ENCODE measurements at regions not wholly inside any gene's neighbourhood (a gene's known extent, or its start where the extent isn't known, plus 50 kb on each side); places are given as distances from the start of the nearest gene placed in this dataset.

DNA sequence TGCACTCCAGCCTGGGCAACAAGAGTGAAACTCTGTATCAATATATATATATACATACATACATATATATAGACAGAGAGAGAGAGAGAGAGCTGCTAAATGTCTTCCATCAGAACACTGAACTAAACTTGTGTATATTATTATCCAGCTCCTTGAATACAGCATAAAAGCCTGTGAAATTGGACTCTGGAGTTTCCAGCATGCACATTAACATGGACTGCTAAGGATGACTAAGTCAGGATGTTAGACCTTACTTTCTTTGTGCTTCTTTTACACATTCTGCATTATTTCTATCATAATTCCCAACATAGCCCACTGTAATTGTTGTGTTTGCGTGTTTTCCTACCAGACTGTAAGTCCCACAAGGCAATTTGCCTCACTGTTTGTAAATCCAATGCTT lies 259.1 kb downstream of the TGFB2 start:
- no peak for TF ChIP-seq EZH2 (IDR thresholded peaks at IDR 0.05; ENCODE audit: low read length, missing control alignments)
- TF ChIP-seq, protein P1, sequence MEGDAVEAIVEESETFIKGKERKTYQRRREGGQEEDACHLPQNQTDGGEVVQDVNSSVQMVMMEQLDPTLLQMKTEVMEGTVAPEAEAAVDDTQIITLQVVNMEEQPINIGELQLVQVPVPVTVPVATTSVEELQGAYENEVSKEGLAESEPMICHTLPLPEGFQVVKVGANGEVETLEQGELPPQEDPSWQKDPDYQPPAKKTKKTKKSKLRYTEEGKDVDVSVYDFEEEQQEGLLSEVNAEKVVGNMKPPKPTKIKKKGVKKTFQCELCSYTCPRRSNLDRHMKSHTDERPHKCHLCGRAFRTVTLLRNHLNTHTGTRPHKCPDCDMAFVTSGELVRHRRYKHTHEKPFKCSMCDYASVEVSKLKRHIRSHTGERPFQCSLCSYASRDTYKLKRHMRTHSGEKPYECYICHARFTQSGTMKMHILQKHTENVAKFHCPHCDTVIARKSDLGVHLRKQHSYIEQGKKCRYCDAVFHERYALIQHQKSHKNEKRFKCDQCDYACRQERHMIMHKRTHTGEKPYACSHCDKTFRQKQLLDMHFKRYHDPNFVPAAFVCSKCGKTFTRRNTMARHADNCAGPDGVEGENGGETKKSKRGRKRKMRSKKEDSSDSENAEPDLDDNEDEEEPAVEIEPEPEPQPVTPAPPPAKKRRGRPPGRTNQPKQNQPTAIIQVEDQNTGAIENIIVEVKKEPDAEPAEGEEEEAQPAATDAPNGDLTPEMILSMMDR (conservative IDR thresholded peaks at IDR 0.05 in 1 of 2, IDR thresholded peaks at IDR 0.05 in 1 of 2; ENCODE audit: low read depth in 1 of 2, low read length in 2 of 2), result no peak
- no peaks in the 10 kb centered on the region for H3K36me3 ChIP-seq (ENCODE audit: control insufficient read depth, insufficient read depth, low read length)
- H2AFZ ChIP-seq (ENCODE audit: low read length), result no peak overlapping the region
- no peaks in the 10 kb centered on the region for H3K9me3 ChIP-seq (ENCODE audit: control insufficient read depth, insufficient read depth, low read depth, low read length)
- no peaks in the 10 kb centered on the region for H3K27me3 ChIP-seq (ENCODE audit: control insufficient read depth, insufficient read depth, low read length)
- no peak overlapping the region for H3K4me2 ChIP-seq (ENCODE audit: extremely low read depth, insufficient read depth, low read length)
- no peaks in the 10 kb centered on the region for H4K20me1 ChIP-seq (ENCODE audit: control insufficient read depth, extremely low read depth, insufficient read depth, low read length)
- H3K4me1 ChIP-seq (ENCODE audit: control insufficient read depth, extremely low read depth, insufficient read depth, low read length), result no peaks in the 10 kb centered on the region
- no peak overlapping the region for H3K27ac ChIP-seq (ENCODE audit: insufficient read depth, low read length)
- DNase-seq (ENCODE audit: low read depth in 2 of 2), result peak in 1 of 2 donors; percentile 22
- H3K4me3 ChIP-seq (replicated peaks in 1 of 4; ENCODE audit: control extremely low read depth in 1 of 4, insufficient read depth in 1 of 4, low read depth in 3 of 4, low read length in 4 of 4), result no peak overlapping the region
- no peak overlapping the region for H3K9ac ChIP-seq (ENCODE audit: insufficient read depth, low read length)
- H3K79me2 ChIP-seq (ENCODE audit: control insufficient read depth, insufficient read depth, low read length), result no peaks in the 10 kb centered on the region

DNA sequence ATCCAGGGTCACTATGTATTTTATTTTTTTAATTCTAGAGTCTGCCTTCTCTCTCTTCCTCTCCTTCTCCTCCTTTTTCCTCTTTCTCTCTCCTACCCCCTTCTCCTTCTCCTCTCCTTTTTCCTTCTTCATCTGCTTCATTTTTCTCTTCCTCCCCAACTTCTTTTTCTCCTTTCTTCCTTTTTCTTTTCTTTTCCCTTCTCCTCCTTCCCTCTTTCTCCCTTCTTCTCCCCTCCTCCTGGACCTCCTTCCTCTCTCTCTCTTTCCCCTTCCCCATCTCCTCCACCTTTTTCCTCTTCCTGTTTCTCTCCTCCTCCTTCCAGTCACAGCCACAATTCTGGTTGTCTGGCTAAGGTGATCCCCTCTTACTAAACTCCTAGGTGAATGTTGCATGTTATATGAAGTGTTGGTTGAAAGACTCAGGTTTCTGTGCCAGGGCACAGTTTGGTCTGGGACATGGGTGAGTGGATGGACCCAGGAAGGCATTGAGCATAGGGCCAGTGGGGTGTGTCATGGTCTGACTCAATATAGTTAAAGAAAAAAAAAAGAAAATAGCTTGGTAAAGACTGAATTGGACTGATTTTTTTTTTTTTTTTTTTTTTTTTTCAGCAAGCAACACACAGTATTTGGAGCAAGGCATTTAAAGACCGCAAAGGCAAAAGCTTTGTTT lies 266.9 kb downstream of the TGFB2 start:
- Histone ChIP-seq H3K79me2 (ENCODE audit: control insufficient read depth, insufficient read depth, low read length) (no peaks in the 10 kb centered on the region), H3K9me3 (ENCODE audit: control insufficient read depth, insufficient read depth, low read depth, low read length) (no peaks in the 10 kb centered on the region), H3K4me2 (ENCODE audit: extremely low read depth, insufficient read depth, low read length) (no peak overlapping the region), H3K4me3 (replicated peaks in 1 of 4; ENCODE audit: control extremely low read depth in 1 of 4, insufficient read depth in 1 of 4, low read depth in 3 of 4, low read length in 4 of 4) (no peak overlapping the region), H3K27ac (ENCODE audit: insufficient read depth, low read length) (no peak overlapping the region), H3K36me3 (ENCODE audit: control insufficient read depth, insufficient read depth, low read length) (no peaks in the 10 kb centered on the region), H3K27me3 (ENCODE audit: control insufficient read depth, insufficient read depth, low read length) (no peaks in the 10 kb centered on the region), H4K20me1 (ENCODE audit: control insufficient read depth, extremely low read depth, insufficient read depth, low read length) (no peaks in the 10 kb centered on the region), H2AFZ (ENCODE audit: low read length) (no peak overlapping the region), H3K4me1 (ENCODE audit: control insufficient read depth, extremely low read depth, insufficient read depth, low read length) (no peaks in the 10 kb centered on the region), H3K9ac (ENCODE audit: insufficient read depth, low read length) (no peak overlapping the region)
- DNase-seq (ENCODE audit: low read depth in 2 of 2), result no peak
- TF ChIP-seq, protein P1 (conservative IDR thresholded peaks at IDR 0.05 in 1 of 2, IDR thresholded peaks at IDR 0.05 in 1 of 2; ENCODE audit: low read depth in 1 of 2, low read length in 2 of 2), result no peak
- TF ChIP-seq EZH2 (IDR thresholded peaks at IDR 0.05; ENCODE audit: low read length, missing control alignments), result no peak

DNA sequence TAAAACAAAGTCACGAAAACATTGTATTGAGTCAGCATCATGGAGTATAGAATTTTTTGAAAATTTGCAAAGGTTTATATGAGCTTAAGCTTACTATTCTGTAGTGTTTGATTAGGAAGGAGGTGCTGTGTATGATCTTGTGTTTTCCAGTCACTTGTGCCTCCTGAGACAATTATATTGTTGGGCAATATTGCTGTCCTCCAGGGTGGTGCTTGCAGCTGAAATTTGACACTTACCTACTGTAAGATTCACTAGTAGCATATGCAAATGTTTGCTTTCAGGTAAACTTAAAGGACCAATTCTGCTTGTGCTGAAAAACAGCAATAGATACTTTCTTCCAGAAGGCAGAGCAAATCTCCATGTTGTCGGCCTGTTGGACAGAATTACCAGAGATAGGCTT lies 268.0 kb downstream of the TGFB2 start:
- no peak for DNase-seq (ENCODE audit: low read depth in 2 of 2)
- Histone ChIP-seq H3K27ac (ENCODE audit: insufficient read depth, low read length) (no peak overlapping the region), H4K20me1 (ENCODE audit: control insufficient read depth, extremely low read depth, insufficient read depth, low read length) (no peaks in the 10 kb centered on the region), H3K27me3 (ENCODE audit: control insufficient read depth, insufficient read depth, low read length) (no peaks in the 10 kb centered on the region), H3K4me2 (ENCODE audit: extremely low read depth, insufficient read depth, low read length) (no peak overlapping the region), H3K36me3 (ENCODE audit: control insufficient read depth, insufficient read depth, low read length) (no peaks in the 10 kb centered on the region), H3K79me2 (ENCODE audit: control insufficient read depth, insufficient read depth, low read length) (no peaks in the 10 kb centered on the region), H3K4me3 (replicated peaks in 1 of 4; ENCODE audit: control extremely low read depth in 1 of 4, insufficient read depth in 1 of 4, low read depth in 3 of 4, low read length in 4 of 4) (no peak overlapping the region), H3K9me3 (ENCODE audit: control insufficient read depth, insufficient read depth, low read depth, low read length) (no peaks in the 10 kb centered on the region), H3K4me1 (ENCODE audit: control insufficient read depth, extremely low read depth, insufficient read depth, low read length) (no peaks in the 10 kb centered on the region), H3K9ac (ENCODE audit: insufficient read depth, low read length) (no peak overlapping the region), H2AFZ (ENCODE audit: low read length) (no peak overlapping the region)
- TF ChIP-seq, protein P1 (conservative IDR thresholded peaks at IDR 0.05 in 1 of 2, IDR thresholded peaks at IDR 0.05 in 1 of 2; ENCODE audit: low read depth in 1 of 2, low read length in 2 of 2), result no peak
- no peak for TF ChIP-seq EZH2 (IDR thresholded peaks at IDR 0.05; ENCODE audit: low read length, missing control alignments)
